Tibial nerve (tissue), 4 donors: ENCODE measurements at regions not wholly inside any gene's neighbourhood (a gene's known extent, or its start where the extent isn't known, plus 50 kb on each side); places are given as distances from the start of the nearest gene placed in this dataset.

Source experiments
- DNase-seq, 2 donors: peaks; one replicate each; pipeline ENCODE4 v3.0.0-alpha.2; 2019; ENCODE audit warnings: low spot score in 2 of 2
- H3K27ac ChIP-seq, 4 donors: fragments of 200-600 bp; sonication (generic) in 3 of 4; one replicate each; pipeline ENCODE4 v1.5.1; 2017 to 2019; ENCODE audit warnings: mild to moderate bottlenecking in 1 of 4
- H3K27me3 ChIP-seq, 2 donors: fragments of 200-600 bp; sonication (generic) in 1 of 2; one replicate each; pipeline versions ENCODE4 v1.5.1 to v1.6.0; 2017 to 2019
- H3K36me3 ChIP-seq, 3 donors: fragments of 200-600 bp; sonication (generic); one replicate each; pipeline ENCODE4 v1.5.1; 2018 to 2019
- H3K4me1 ChIP-seq, 4 donors: fragments of 200-600 bp; sonication (generic) in 3 of 4; one replicate each; pipeline ENCODE4 v1.5.1; 2017 to 2019
- H3K4me3 ChIP-seq, 4 donors: fragments of 200-600 bp; sonication (generic) in 3 of 4; one replicate each; pipeline ENCODE4 v1.5.1; 2017 to 2019; ENCODE audit warnings: mild to moderate bottlenecking in 1 of 4, moderate library complexity in 1 of 4
- H3K9me3 ChIP-seq, 4 donors: fragments of 200-600 bp; sonication (generic) in 3 of 4; one replicate each; pipeline ENCODE4 v1.5.1; 2017 to 2019
- EP300 ChIP-seq, 2 donors: sonication (generic); formaldehyde crosslinking; IDR thresholded peaks; one replicate each; pipeline ENCODE4 v1.6.1; 2017; ENCODE audit warnings: antibody characterized with exemption in 2 of 2, mild to moderate bottlenecking in 1 of 2
- POLR2A ChIP-seq, 2 donors: fragments of 450-650 bp; IDR thresholded peaks; one replicate each; pipeline ENCODE4 v1.6.1; 2017; ENCODE audit warnings: antibody characterized with exemption in 2 of 2, mild to moderate bottlenecking in 2 of 2, moderate library complexity in 2 of 2
- WGBS, 2 donors: methylation state at CpG; one replicate each; pipeline ENCODE4 v1.1.5; 2018; 5-methylcytosine and 5-hydroxymethylcytosine counted together
- TF ChIP-seq, protein P1 (sequence below), 5 experiments: fragments of 200-600 bp in 3 of 5; fragments of 450-650 bp in 2 of 5; sonication (generic) in 3 of 5; IDR thresholded peaks; one replicate each; pipeline ENCODE4 v1.5.1; 2016 to 2019; ENCODE audit warnings: antibody characterized with exemption in 5 of 5, mild to moderate bottlenecking in 3 of 5, moderate library complexity in 2 of 5

- Histone ChIP-seq H3K36me3 (no peaks in the 10 kb centered on the region), H3K9me3 (peaks cover 0 to 1% (median 0%) of the 10 kb centered on the region in 4 donors), H3K4me3 (no peak overlapping the region), H3K27me3 (no peaks in the 10 kb centered on the region), H3K4me1 (no peaks in the 10 kb centered on the region), H3K27ac (no peak overlapping the region)
- TF ChIP-seq EP300 (IDR thresholded peaks at IDR 0.05) (no peak), POLR2A (IDR thresholded peaks at IDR 0.05) (no peak)
- TF ChIP-seq, protein P1, sequence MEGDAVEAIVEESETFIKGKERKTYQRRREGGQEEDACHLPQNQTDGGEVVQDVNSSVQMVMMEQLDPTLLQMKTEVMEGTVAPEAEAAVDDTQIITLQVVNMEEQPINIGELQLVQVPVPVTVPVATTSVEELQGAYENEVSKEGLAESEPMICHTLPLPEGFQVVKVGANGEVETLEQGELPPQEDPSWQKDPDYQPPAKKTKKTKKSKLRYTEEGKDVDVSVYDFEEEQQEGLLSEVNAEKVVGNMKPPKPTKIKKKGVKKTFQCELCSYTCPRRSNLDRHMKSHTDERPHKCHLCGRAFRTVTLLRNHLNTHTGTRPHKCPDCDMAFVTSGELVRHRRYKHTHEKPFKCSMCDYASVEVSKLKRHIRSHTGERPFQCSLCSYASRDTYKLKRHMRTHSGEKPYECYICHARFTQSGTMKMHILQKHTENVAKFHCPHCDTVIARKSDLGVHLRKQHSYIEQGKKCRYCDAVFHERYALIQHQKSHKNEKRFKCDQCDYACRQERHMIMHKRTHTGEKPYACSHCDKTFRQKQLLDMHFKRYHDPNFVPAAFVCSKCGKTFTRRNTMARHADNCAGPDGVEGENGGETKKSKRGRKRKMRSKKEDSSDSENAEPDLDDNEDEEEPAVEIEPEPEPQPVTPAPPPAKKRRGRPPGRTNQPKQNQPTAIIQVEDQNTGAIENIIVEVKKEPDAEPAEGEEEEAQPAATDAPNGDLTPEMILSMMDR (IDR thresholded peaks at IDR 0.05), result no peak
- WGBS, 2 donors, result 47 to 49% methylated on average over 6 of the region's 6 CpGs
- no peak for DNase-seq
Measured at GRCh38 chr9:117917873-117918272, 213.7 kb downstream of the TLR4 start.

DNA sequence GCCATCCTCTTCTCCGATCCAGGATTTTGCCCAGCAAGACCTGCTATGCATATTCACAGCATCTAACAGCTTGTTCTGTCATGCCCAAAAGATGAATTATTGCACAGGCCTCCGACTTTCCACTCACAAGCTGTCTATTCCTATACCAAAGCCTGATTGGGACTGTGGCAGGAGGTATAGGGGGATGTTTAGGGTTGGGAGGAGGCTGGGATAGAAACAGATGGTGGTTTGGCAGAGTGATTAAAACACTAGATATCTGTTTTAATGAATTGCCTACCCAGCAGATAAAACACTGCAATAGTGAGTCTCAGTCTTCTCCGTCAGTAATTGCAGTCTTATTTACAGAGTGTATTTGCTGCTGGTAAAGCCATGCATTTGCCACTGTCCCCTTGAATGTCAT is 215.3 kb downstream of the TLR4 start:
- DNase-seq, result no peak
- no peaks in the 10 kb centered on the region for H3K36me3 ChIP-seq
- no peaks in the 10 kb centered on the region for H3K27me3 ChIP-seq
- TF ChIP-seq EP300 (IDR thresholded peaks at IDR 0.05) (no peak), POLR2A (IDR thresholded peaks at IDR 0.05) (no peak)
- TF ChIP-seq, protein P1 (IDR thresholded peaks at IDR 0.05), result no peak
- H3K4me3 ChIP-seq, result no peak overlapping the region
- no peaks in the 10 kb centered on the region for H3K4me1 ChIP-seq
- no peak overlapping the region for H3K27ac ChIP-seq
- no peaks in the 10 kb centered on the region for H3K9me3 ChIP-seq
- WGBS, 2 donors, result 77 to 82% methylated on average over 3 of the region's 3 CpGs

- no peak overlapping the region for H3K27ac ChIP-seq
- peaks cover 0 to 6% (median 0%) of the 10 kb centered on the region in 4 donors for H3K4me1 ChIP-seq
- no peak overlapping the region for H3K4me3 ChIP-seq
- H3K9me3 ChIP-seq, result no peaks in the 10 kb centered on the region
- 78 to 83% methylated on average over 5 of the region's 5 CpGs for WGBS, 2 donors
- DNase-seq, result no peak
- H3K27me3 ChIP-seq, result no peaks in the 10 kb centered on the region
- TF ChIP-seq, protein P1 (IDR thresholded peaks at IDR 0.05), result no peak
- TF ChIP-seq POLR2A (IDR thresholded peaks at IDR 0.05) (no peak), EP300 (IDR thresholded peaks at IDR 0.05) (no peak)
- H3K36me3 ChIP-seq, result no peaks in the 10 kb centered on the region
Measured at GRCh38 chr9:117926031-117926658, 221.9 kb downstream of the TLR4 start.

- no peak for DNase-seq
- H3K9me3 ChIP-seq, result no peaks in the 10 kb centered on the region
- no peak overlapping the region for H3K27ac ChIP-seq
- H3K4me1 ChIP-seq, result peaks cover 0 to 6% (median 0%) of the 10 kb centered on the region in 4 donors
- no peaks in the 10 kb centered on the region for H3K27me3 ChIP-seq
- no peaks in the 10 kb centered on the region for H3K36me3 ChIP-seq
- TF ChIP-seq, protein P1 (IDR thresholded peaks at IDR 0.05), result no peak
- TF ChIP-seq POLR2A (IDR thresholded peaks at IDR 0.05) (no peak), EP300 (IDR thresholded peaks at IDR 0.05) (no peak)
- H3K4me3 ChIP-seq, result no peak overlapping the region
- WGBS, 2 donors, result 53 to 62% methylated on average over 3 of the region's 3 CpGs
Measured at GRCh38 chr9:117927354-117927753, 223.2 kb downstream of the TLR4 start.

DNA sequence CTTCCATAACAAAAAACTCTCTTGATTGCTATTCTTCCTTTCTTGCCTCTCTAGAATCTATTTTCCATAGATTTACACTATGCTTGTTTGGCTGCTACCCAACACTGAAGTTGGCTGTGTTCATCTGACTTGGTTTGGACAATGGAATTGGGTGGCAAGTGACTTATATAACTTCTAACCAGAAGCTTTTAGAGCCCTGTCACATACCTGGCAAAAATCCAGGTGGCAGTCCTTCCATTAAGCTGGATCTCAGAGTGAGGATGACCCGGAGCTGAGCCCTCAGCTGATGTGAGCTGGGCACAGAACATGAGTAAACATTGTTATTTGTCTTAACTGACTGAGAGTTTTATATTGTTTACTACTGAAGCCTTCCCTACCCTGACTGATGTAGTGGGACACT is 225.7 kb downstream of the TLR4 start:
- TF ChIP-seq POLR2A (IDR thresholded peaks at IDR 0.05), result no peak
- TF ChIP-seq, protein P1 (IDR thresholded peaks at IDR 0.05), result no peak
- TF ChIP-seq EP300 (IDR thresholded peaks at IDR 0.05), result no peak
- 27 to 58% methylated on average over 1 of the region's 1 CpG for WGBS, 2 donors
- no peak for DNase-seq
- no peaks in the 10 kb centered on the region for H3K27me3 ChIP-seq
- H3K36me3 ChIP-seq, result no peaks in the 10 kb centered on the region
- no peaks in the 10 kb centered on the region for H3K9me3 ChIP-seq
- no peak overlapping the region for H3K4me3 ChIP-seq
- H3K27ac ChIP-seq, result no peak overlapping the region
- peaks cover 0 to 6% (median 0%) of the 10 kb centered on the region in 4 donors for H3K4me1 ChIP-seq
